Ovary (tissue), 7 donors: ENCODE measurements at regions not wholly inside any gene's neighbourhood (a gene's known extent, or its start where the extent isn't known, plus 50 kb on each side); places are given as distances from the start of the nearest gene placed in this dataset.
"Not testable (repeated sequence)": the region's sequence is repeated elsewhere in the genome, so short reads cannot be mapped to it uniquely, and the experiment has no call there.

ENCODE experiments used
- DNase-seq, 5 donors: peaks; one replicate each; pipeline ENCODE4 v3.0.0-alpha.2; 2019 to 2020
- H3K27ac ChIP-seq, 2 donors: fragments of 200-600 bp; one replicate each; pipeline versions ENCODE4 v1.5.1 to v1.8.0; 2019 to 2022
- H3K27me3 ChIP-seq: fragments of 200-600 bp; one replicate; pipeline ENCODE4 v1.8.0; 2022
- H3K36me3 ChIP-seq: fragments of 200-600 bp; sonication (generic); one replicate; pipeline ENCODE4 v1.5.1; 2019
- H3K4me1 ChIP-seq: one replicate; pipeline ENCODE4 v1.8.1; 2013; ENCODE audit warnings: mild to moderate bottlenecking, moderate library complexity; ENCODE audit not compliant: insufficient read depth
- H3K4me3 ChIP-seq: fragments of 200-600 bp; sonication (generic); one replicate; pipeline ENCODE4 v1.5.1; 2017
- H3K9me3 ChIP-seq, 2 donors: fragments of 200-600 bp in 1 of 2; sonication (generic) in 1 of 2; one replicate each; pipeline versions ENCODE4 v1.5.1 to v1.8.1; 2013 to 2019; ENCODE audit warnings: mild to moderate bottlenecking in 1 of 2, moderate library complexity in 1 of 2
- EP300 ChIP-seq: sonication (generic); formaldehyde crosslinking; IDR thresholded peaks from one replicate; pipeline ENCODE4 v1.6.1; 2017; ENCODE audit warnings: antibody characterized with exemption
- POLR2A ChIP-seq: fragments of 450-650 bp; IDR thresholded peaks from one replicate; pipeline ENCODE4 v1.6.1; 2017; ENCODE audit warnings: antibody characterized with exemption, mild to moderate bottlenecking, moderate library complexity
- WGBS, 3 donors: extraction: QIAGEN DNeasy Blood & Tissue Kit in 1 of 3; methylation state at CpG; one replicate each; pipeline versions ENCODE4 v1.1.5 to v1.1.7; 2013 to 2017; 5-methylcytosine and 5-hydroxymethylcytosine counted together
- intact Hi-C, 4 donors: fragments of 100-400 bp; cut with DNase I; formaldehyde crosslinking; loops; one replicate each; pipeline versions ENCODE4 v1.11.0 to v1.15.1; 2022 to 2023
- TF ChIP-seq, protein P1 (sequence below), 3 donors: fragments of 450-650 bp in 2 of 3; fragments of 200-600 bp in 1 of 3; IDR thresholded peaks; one replicate each; pipeline versions ENCODE4 v1.5.1 to v1.8.0; 2016 to 2022; ENCODE audit warnings: antibody characterized with exemption in 3 of 3, mild to moderate bottlenecking in 1 of 3
- donor health status: DM: no; HTN: no; CAD: no; lungs with moderate emphysema.
- donor health status: DM: no; HTN: no; CAD: no.
- donor health status: Bipolar disorder and iron deficiency.
- donor health status: DM: no; HTN: no; CAD: no.
- donor health status: DM: yes; HTN: yes; CAD: no.

DNA sequence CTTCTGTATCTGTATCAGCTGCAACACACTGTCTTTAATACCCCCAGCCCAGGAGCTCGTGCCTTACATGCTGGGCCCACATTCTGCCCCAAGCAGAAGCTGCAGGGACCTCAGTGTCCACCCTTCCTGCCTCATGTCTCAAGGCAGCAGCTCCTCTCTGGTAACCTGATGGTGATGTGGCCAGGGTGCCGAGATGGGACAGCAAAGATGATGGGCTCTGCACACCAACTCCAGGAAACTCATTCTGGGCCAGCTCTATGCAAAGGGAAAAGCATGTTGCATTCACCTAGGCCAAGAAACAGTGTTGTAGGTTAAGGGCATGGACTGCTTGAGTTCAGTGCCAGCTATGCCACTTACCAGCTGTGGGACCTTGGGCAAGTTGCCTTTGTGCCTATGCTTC, 79.5 kb upstream of the PRR23C start:
- no peak for DNase-seq
- intact Hi-C loops: loop anchor here in 1 of 4 donors (10.0 kb wide), 1 partner anchor 91 kb away; no protein-coding TSS in a partner anchor
- TF ChIP-seq POLR2A (no peak), EP300 (no peak)
- TF ChIP-seq, protein P1, sequence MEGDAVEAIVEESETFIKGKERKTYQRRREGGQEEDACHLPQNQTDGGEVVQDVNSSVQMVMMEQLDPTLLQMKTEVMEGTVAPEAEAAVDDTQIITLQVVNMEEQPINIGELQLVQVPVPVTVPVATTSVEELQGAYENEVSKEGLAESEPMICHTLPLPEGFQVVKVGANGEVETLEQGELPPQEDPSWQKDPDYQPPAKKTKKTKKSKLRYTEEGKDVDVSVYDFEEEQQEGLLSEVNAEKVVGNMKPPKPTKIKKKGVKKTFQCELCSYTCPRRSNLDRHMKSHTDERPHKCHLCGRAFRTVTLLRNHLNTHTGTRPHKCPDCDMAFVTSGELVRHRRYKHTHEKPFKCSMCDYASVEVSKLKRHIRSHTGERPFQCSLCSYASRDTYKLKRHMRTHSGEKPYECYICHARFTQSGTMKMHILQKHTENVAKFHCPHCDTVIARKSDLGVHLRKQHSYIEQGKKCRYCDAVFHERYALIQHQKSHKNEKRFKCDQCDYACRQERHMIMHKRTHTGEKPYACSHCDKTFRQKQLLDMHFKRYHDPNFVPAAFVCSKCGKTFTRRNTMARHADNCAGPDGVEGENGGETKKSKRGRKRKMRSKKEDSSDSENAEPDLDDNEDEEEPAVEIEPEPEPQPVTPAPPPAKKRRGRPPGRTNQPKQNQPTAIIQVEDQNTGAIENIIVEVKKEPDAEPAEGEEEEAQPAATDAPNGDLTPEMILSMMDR (IDR thresholded peaks at IDR 0.05): no peak
- H3K4me1 ChIP-seq: peaks cover 12% of the 10 kb centered on the region
- no peak overlapping the region for H3K27ac ChIP-seq
- no peaks in the 10 kb centered on the region for H3K9me3 ChIP-seq
- H3K4me3 ChIP-seq: no peak overlapping the region
- no peaks in the 10 kb centered on the region for H3K27me3 ChIP-seq
- 84 to 97% (median 95%) methylated on average over 2 of the region's 2 CpGs for WGBS, 3 donors
- H3K36me3 ChIP-seq: no peaks in the 10 kb centered on the region

DNA sequence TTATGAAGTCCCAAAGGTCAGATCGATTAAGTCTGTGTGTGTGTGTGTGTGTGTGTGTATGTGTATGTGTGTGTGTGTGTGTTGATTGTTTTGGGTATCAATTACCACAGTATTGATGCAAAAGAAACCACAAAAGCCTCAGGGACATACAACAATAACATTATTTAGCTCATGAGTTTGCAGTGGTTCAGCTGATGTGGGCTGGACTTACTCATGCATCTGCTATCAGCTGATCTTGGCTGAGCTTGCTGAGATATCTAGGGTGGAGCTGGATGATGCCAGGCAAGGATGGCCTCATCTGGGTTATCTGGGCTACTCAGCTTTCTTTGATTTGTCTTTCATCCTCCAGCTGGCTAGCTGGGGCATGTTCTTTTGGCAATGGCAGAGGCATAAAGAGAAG, 82.4 kb upstream of the PRR23C start:
- H3K27ac ChIP-seq: no peak overlapping the region
- 75 to 90% (median 77%) methylated on average over 1 of the region's 1 CpG for WGBS, 3 donors
- no peaks in the 10 kb centered on the region for H3K27me3 ChIP-seq
- DNase-seq: no peak
- no peaks in the 10 kb centered on the region for H3K9me3 ChIP-seq
- intact Hi-C loops: loop anchor here in 1 of 4 donors (10.0 kb wide), 1 partner anchor 88 kb away; no protein-coding TSS in a partner anchor
- TF ChIP-seq POLR2A (no peak), EP300 (no peak)
- TF ChIP-seq, protein P1 (IDR thresholded peaks at IDR 0.05): no peak
- H3K4me1 ChIP-seq: peaks cover 4% of the 10 kb centered on the region
- no peaks in the 10 kb centered on the region for H3K36me3 ChIP-seq
- no peak overlapping the region for H3K4me3 ChIP-seq

GRCh38 chr3:139127629-139128028, 82.9 kb upstream of the PRR23C start:
- H3K36me3 ChIP-seq, H3K4me3 ChIP-seq, H3K4me1 ChIP-seq, DNase-seq, H3K27me3 ChIP-seq, H3K9me3 ChIP-seq, H3K27ac ChIP-seq: not testable (repeated sequence)
- intact Hi-C loops: loop anchor here in 1 of 4 donors (10.0 kb wide), 1 partner anchor 87 kb away; no protein-coding TSS in a partner anchor
- 96 to 97% (median 96%) methylated on average over 12 of the region's 12 CpGs for WGBS, 3 donors

DNA sequence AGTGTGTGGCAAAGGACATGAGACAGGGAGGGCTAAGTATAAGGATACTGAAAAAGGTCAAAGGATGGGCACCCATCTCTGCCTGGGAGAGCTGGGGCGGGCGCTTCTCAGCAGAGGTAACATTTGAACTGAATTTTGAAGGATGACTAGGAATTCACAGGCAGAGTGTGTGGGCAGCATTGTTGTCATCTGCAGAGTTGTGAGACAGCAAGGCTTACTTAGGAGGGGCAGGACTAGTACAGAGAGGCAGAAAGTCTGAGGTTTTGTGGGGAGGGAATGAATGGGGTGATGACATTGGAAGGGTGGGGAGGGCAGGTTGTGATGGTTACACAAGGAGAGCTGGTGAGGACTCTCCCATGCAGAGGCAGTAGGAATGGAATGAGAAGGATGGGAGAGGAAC, 84.1 kb upstream of the PRR23C start:
- TF ChIP-seq POLR2A: no peak
- no peak for TF ChIP-seq EP300

GRCh38 chr3:139129892-139130291, 85.2 kb upstream of the PRR23C start:
- WGBS, 3 donors: 83 to 95% (median 90%) methylated on average over 2 of the region's 2 CpGs
- TF ChIP-seq POLR2A (no peak), EP300 (no peak)
- TF ChIP-seq, protein P1 (IDR thresholded peaks at IDR 0.05): no peak
- Histone ChIP-seq H3K27ac (no peak overlapping the region), H3K9me3 (no peaks in the 10 kb centered on the region), H3K36me3 (no peaks in the 10 kb centered on the region), H3K27me3 (no peaks in the 10 kb centered on the region), H3K4me1 (peaks cover 4% of the 10 kb centered on the region), H3K4me3 (no peak overlapping the region)
- intact Hi-C loops: loop anchor here in 1 of 4 donors (10.0 kb wide), 1 partner anchor 85 kb away; no protein-coding TSS in a partner anchor
- DNase-seq: no peak

More for the DNA sequence above, 84.1 kb upstream of the PRR23C start:
- DNase-seq: no peak
- 84 to 95% (median 91%) methylated on average over 2 of the region's 2 CpGs for WGBS, 3 donors
- H3K9me3 ChIP-seq: no peaks in the 10 kb centered on the region
- H3K4me3 ChIP-seq: no peak overlapping the region
- H3K27me3 ChIP-seq: no peaks in the 10 kb centered on the region
- H3K27ac ChIP-seq: no peak overlapping the region
- H3K4me1 ChIP-seq: peaks cover 4% of the 10 kb centered on the region
- intact Hi-C loops: loop anchor here in 1 of 4 donors (10.0 kb wide), 1 partner anchor 86 kb away; no protein-coding TSS in a partner anchor
- no peaks in the 10 kb centered on the region for H3K36me3 ChIP-seq
